ENCODE measurements at regions not wholly inside any gene's neighbourhood (a gene's known extent, or its start where the extent isn't known, plus 50 kb on each side); places are given as distances from the start of the nearest gene placed in this dataset.

GRCh38 chr18:2091937-2092336, 479.4 kb downstream of the METTL4 start:
- no peak for DNase-seq
- Histone ChIP-seq H3K36me3 (replicated peaks) (no peaks in the 10 kb centered on the region), H3K27ac (no peak overlapping the region), H3K4me3 (ENCODE audit: low read depth, low read length) (no peak overlapping the region), H3K27me3 (replicated peaks) (no peaks in the 10 kb centered on the region)
- TF ChIP-seq, protein P1, sequence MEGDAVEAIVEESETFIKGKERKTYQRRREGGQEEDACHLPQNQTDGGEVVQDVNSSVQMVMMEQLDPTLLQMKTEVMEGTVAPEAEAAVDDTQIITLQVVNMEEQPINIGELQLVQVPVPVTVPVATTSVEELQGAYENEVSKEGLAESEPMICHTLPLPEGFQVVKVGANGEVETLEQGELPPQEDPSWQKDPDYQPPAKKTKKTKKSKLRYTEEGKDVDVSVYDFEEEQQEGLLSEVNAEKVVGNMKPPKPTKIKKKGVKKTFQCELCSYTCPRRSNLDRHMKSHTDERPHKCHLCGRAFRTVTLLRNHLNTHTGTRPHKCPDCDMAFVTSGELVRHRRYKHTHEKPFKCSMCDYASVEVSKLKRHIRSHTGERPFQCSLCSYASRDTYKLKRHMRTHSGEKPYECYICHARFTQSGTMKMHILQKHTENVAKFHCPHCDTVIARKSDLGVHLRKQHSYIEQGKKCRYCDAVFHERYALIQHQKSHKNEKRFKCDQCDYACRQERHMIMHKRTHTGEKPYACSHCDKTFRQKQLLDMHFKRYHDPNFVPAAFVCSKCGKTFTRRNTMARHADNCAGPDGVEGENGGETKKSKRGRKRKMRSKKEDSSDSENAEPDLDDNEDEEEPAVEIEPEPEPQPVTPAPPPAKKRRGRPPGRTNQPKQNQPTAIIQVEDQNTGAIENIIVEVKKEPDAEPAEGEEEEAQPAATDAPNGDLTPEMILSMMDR (IDR thresholded peaks at IDR 0.05; ENCODE audit: low read depth, low read length, missing control alignments) = no peak
- in situ Hi-C loops (cut with HindIII; ENCODE audit: low pct_ligation_motif_present, low sequenced_read_pairs) = no loop called here

DNA sequence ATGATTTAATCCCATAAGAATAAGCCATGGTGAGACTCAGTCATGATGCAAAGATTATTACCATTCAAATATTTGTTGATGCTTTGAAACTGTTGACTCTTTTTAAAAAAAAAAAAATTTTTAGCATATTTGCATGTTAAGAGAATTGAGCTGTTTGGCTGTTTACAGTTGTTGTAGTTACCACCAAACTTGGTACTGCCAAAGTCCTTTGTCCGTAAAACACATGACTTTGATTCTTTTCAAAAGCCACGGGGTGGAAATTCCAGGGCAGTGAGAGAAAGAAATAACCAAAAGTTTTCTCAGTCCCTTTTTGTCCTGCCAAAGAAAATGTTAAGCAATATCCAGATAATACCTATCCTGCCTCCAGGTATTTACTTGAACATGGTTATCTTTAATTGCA, 474.8 kb downstream of the METTL4 start:
- in situ Hi-C loops (cut with HindIII; ENCODE audit: low pct_ligation_motif_present, low sequenced_read_pairs) = no loop called here
- no peaks in the 10 kb centered on the region for H3K36me3 ChIP-seq (replicated peaks)
- TF ChIP-seq, protein P1 (IDR thresholded peaks at IDR 0.05; ENCODE audit: low read depth, low read length, missing control alignments) = no peak
- H3K27me3 ChIP-seq (replicated peaks) = no peaks in the 10 kb centered on the region
- H3K27ac ChIP-seq = no peak overlapping the region
- H3K4me3 ChIP-seq (ENCODE audit: low read depth, low read length) = no peak overlapping the region
- no peak for DNase-seq

DNA sequence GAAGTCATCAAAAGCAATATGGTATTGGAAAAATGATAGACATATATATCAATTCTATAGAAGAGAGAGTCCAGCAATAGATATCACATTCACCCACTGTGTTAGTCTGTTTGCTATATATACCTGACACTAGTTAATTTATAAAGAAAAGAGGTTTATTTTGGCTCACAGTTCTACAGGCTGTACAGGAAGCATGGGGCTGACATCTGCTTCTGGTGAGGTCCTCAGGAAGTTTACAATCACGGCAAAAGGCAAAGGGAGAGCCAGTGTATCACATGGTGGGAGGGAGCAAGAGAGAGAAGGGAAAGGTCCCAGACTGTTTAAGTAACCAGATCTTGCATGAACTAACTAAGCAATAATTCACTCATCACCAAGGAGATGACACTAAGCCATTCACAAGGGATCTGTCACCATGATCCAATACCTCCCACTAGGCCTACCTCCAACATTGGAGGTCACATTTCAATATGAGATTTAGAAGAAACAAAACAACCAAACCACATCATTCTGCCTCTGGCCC, 470.6 kb downstream of the METTL4 start:
- Histone ChIP-seq H3K27me3 (replicated peaks) (no peaks in the 10 kb centered on the region), H3K36me3 (replicated peaks) (no peaks in the 10 kb centered on the region), H3K27ac (no peak overlapping the region), H3K4me3 (ENCODE audit: low read depth, low read length) (no peak overlapping the region)
- in situ Hi-C loops (cut with HindIII; ENCODE audit: low pct_ligation_motif_present, low sequenced_read_pairs) = loop anchor here (25.0 kb wide), 1 partner anchor 412 kb away; no protein-coding TSS in a partner anchor
- TF ChIP-seq, protein P1 (IDR thresholded peaks at IDR 0.05; ENCODE audit: low read depth, low read length, missing control alignments) = no peak
- DNase-seq = no peak

DNA sequence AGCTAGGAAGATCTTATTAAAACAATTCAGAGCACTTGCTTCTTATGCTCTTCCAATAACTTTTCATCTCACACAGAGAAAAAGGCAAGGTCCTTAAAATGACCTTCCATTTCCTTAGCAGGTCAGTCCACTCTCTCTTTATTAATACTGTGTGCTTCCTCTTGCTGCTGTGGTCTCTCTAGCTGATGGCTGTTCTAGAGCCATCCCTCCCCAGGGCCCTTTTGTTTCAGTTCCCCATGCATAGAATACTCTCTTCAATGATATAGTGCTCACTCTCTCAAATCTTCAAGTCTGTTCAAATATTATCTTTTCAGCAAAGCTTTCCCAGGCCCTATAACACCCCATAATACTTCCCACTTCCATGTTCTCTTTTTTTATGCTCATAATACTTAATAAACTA, 469.3 kb downstream of the METTL4 start:
- Histone ChIP-seq H3K27me3 (replicated peaks) (no peaks in the 10 kb centered on the region), H3K27ac (no peak overlapping the region), H3K36me3 (replicated peaks) (no peaks in the 10 kb centered on the region), H3K4me3 (ENCODE audit: low read depth, low read length) (no peak overlapping the region)
- TF ChIP-seq, protein P1 (IDR thresholded peaks at IDR 0.05; ENCODE audit: low read depth, low read length, missing control alignments) = no peak
- no peak for DNase-seq
- in situ Hi-C loops (cut with HindIII; ENCODE audit: low pct_ligation_motif_present, low sequenced_read_pairs) = loop anchor here (25.0 kb wide), 1 partner anchor 410 kb away; no protein-coding TSS in a partner anchor

GRCh38 chr18:2103299-2103698, 468.0 kb downstream of the METTL4 start:
- in situ Hi-C loops (cut with HindIII; ENCODE audit: low pct_ligation_motif_present, low sequenced_read_pairs) = loop anchor here (25.0 kb wide), 1 partner anchor 409 kb away; no protein-coding TSS in a partner anchor
- no peaks in the 10 kb centered on the region for H3K36me3 ChIP-seq (replicated peaks)
- no peak overlapping the region for H3K27ac ChIP-seq
- TF ChIP-seq, protein P1 (IDR thresholded peaks at IDR 0.05; ENCODE audit: low read depth, low read length, missing control alignments) = no peak
- H3K27me3 ChIP-seq (replicated peaks) = no peaks in the 10 kb centered on the region
- DNase-seq = no peak
- H3K4me3 ChIP-seq (ENCODE audit: low read depth, low read length) = no peak overlapping the region
